ENCODE measurements at regions not wholly inside any gene's neighbourhood (a gene's known extent, or its start where the extent isn't known, plus 50 kb on each side); places are given as distances from the start of the nearest gene placed in this dataset.
"Not testable (repeated sequence)": the region's sequence is repeated elsewhere in the genome, so short reads cannot be mapped to it uniquely, and the experiment has no call there.

- intact Hi-C loops (cut with micrococcal nuclease) = no loop called here
- H3K27me3 Mint-ChIP-seq (ENCODE audit: insufficient read depth) = peaks cover 2% of the 10 kb centered on the region
- DNase-seq (ENCODE audit: low spot score) = no peak
- no peaks in the 10 kb centered on the region for H3K9me3 Mint-ChIP-seq
- H3K36me3 Mint-ChIP-seq (ENCODE audit: low read depth) = no peaks in the 10 kb centered on the region
- H3K4me3 Mint-ChIP-seq = no peak overlapping the region
- H3K4me1 Mint-ChIP-seq (ENCODE audit: low read depth) = no peaks in the 10 kb centered on the region
- no peak overlapping the region for H3K27ac Mint-ChIP-seq
Measured at GRCh38 chr5:152456815-152457443, 51.9 kb upstream of the NMUR2 start.

GRCh38 chr5:152462021-152462721 is 57.1 kb upstream of the NMUR2 start:
- H3K4me3 Mint-ChIP-seq = no peak overlapping the region
- H3K9me3 Mint-ChIP-seq = no peaks in the 10 kb centered on the region
- no peak for DNase-seq (ENCODE audit: low spot score)
- H3K36me3 Mint-ChIP-seq (ENCODE audit: low read depth) = no peaks in the 10 kb centered on the region
- H3K27me3 Mint-ChIP-seq (ENCODE audit: insufficient read depth) = peaks cover 5% of the 10 kb centered on the region
- H3K27ac Mint-ChIP-seq = no peak overlapping the region
- H3K4me1 Mint-ChIP-seq (ENCODE audit: low read depth) = no peaks in the 10 kb centered on the region
- intact Hi-C loops (cut with micrococcal nuclease) = no loop called here

GRCh38 chr5:152464048-152464447 is 59.0 kb upstream of the NMUR2 start:
- Mint-ChIP-seq H3K27ac (no peak overlapping the region), H3K4me3 (no peak overlapping the region), H3K36me3 (ENCODE audit: low read depth) (no peaks in the 10 kb centered on the region), H3K9me3 (no peaks in the 10 kb centered on the region), H3K27me3 (ENCODE audit: insufficient read depth) (peaks cover 5% of the 10 kb centered on the region), H3K4me1 (ENCODE audit: low read depth) (no peaks in the 10 kb centered on the region)
- intact Hi-C loops (cut with micrococcal nuclease) = no loop called here
- DNase-seq (ENCODE audit: low spot score) = no peak

GRCh38 chr5:152465140-152465539 is 60.1 kb upstream of the NMUR2 start:
- no peaks in the 10 kb centered on the region for H3K36me3 Mint-ChIP-seq (ENCODE audit: low read depth)

GRCh38 chr5:152466085-152466745 is 61.1 kb upstream of the NMUR2 start:
- H3K4me3 Mint-ChIP-seq = no peak overlapping the region
- H3K9me3 Mint-ChIP-seq = no peaks in the 10 kb centered on the region
- peaks cover 5% of the 10 kb centered on the region for H3K27me3 Mint-ChIP-seq (ENCODE audit: insufficient read depth)
- no peaks in the 10 kb centered on the region for H3K36me3 Mint-ChIP-seq (ENCODE audit: low read depth)
- H3K4me1 Mint-ChIP-seq (ENCODE audit: low read depth) = no peaks in the 10 kb centered on the region
- no peak for DNase-seq (ENCODE audit: low spot score)
- intact Hi-C loops (cut with micrococcal nuclease) = no loop called here
- H3K27ac Mint-ChIP-seq = no peak overlapping the region

More at GRCh38 chr5:152465140-152465539, 60.1 kb upstream of the NMUR2 start:
- Mint-ChIP-seq H3K27ac (no peak overlapping the region), H3K4me3 (no peak overlapping the region), H3K4me1 (ENCODE audit: low read depth) (no peaks in the 10 kb centered on the region), H3K27me3 (ENCODE audit: insufficient read depth) (peaks cover 5% of the 10 kb centered on the region), H3K9me3 (no peaks in the 10 kb centered on the region)
- intact Hi-C loops (cut with micrococcal nuclease) = no loop called here
- no peak for DNase-seq (ENCODE audit: low spot score)

GRCh38 chr5:152470167-152470566 is 65.1 kb upstream of the NMUR2 start:
- Mint-ChIP-seq H3K9me3 (no peaks in the 10 kb centered on the region), H3K36me3 (ENCODE audit: low read depth) (no peaks in the 10 kb centered on the region), H3K27ac (no peak overlapping the region), H3K4me1 (ENCODE audit: low read depth) (no peaks in the 10 kb centered on the region), H3K27me3 (ENCODE audit: insufficient read depth) (peaks cover 5% of the 10 kb centered on the region), H3K4me3 (no peak overlapping the region)
- DNase-seq (ENCODE audit: low spot score) = no peak
- intact Hi-C loops (cut with micrococcal nuclease) = no loop called here

- intact Hi-C loops (cut with micrococcal nuclease) = no loop called here
- Mint-ChIP-seq H3K4me3 (no peak overlapping the region), H3K27me3 (ENCODE audit: insufficient read depth) (peaks cover 5% of the 10 kb centered on the region), H3K36me3 (ENCODE audit: low read depth) (no peaks in the 10 kb centered on the region), H3K4me1 (ENCODE audit: low read depth) (no peaks in the 10 kb centered on the region), H3K27ac (no peak overlapping the region), H3K9me3 (no peaks in the 10 kb centered on the region)
- no peak for DNase-seq (ENCODE audit: low spot score)
Measured at GRCh38 chr5:152472083-152472482, 67.0 kb upstream of the NMUR2 start.

GRCh38 chr5:152474961-152475360 is 69.9 kb upstream of the NMUR2 start:
- H3K4me3 Mint-ChIP-seq = no peak overlapping the region
- no peak for DNase-seq (ENCODE audit: low spot score)
- H3K4me1 Mint-ChIP-seq (ENCODE audit: low read depth) = no peaks in the 10 kb centered on the region
- H3K36me3 Mint-ChIP-seq (ENCODE audit: low read depth) = no peaks in the 10 kb centered on the region
- H3K27ac Mint-ChIP-seq = no peak overlapping the region
- peaks cover 5% of the 10 kb centered on the region for H3K27me3 Mint-ChIP-seq (ENCODE audit: insufficient read depth)
- no peaks in the 10 kb centered on the region for H3K9me3 Mint-ChIP-seq
- intact Hi-C loops (cut with micrococcal nuclease) = no loop called here

- Mint-ChIP-seq H3K4me1 (ENCODE audit: low read depth) (no peaks in the 10 kb centered on the region), H3K9me3 (no peaks in the 10 kb centered on the region), H3K27me3 (ENCODE audit: insufficient read depth) (peaks cover 5% of the 10 kb centered on the region), H3K36me3 (ENCODE audit: low read depth) (no peaks in the 10 kb centered on the region), H3K27ac (no peak overlapping the region), H3K4me3 (no peak overlapping the region)
- intact Hi-C loops (cut with micrococcal nuclease) = no loop called here
- DNase-seq (ENCODE audit: low spot score) = no peak
Measured at GRCh38 chr5:152477536-152477935, 72.5 kb upstream of the NMUR2 start.

- H3K9me3 Mint-ChIP-seq; DNase-seq (ENCODE audit: low spot score); H3K36me3 Mint-ChIP-seq (ENCODE audit: low read depth); H3K4me1 Mint-ChIP-seq (ENCODE audit: low read depth); intact Hi-C loops (cut with micrococcal nuclease); H3K4me3 Mint-ChIP-seq; H3K27ac Mint-ChIP-seq; H3K27me3 Mint-ChIP-seq (ENCODE audit: insufficient read depth): not testable (repeated sequence)
Measured at GRCh38 chr5:152479866-152480265, 74.8 kb upstream of the NMUR2 start.

- H3K9me3 Mint-ChIP-seq; DNase-seq (ENCODE audit: low spot score); H3K27me3 Mint-ChIP-seq (ENCODE audit: insufficient read depth); intact Hi-C loops (cut with micrococcal nuclease); H3K4me1 Mint-ChIP-seq (ENCODE audit: low read depth); H3K36me3 Mint-ChIP-seq (ENCODE audit: low read depth); H3K4me3 Mint-ChIP-seq; H3K27ac Mint-ChIP-seq: not testable (repeated sequence)
Measured at GRCh38 chr5:152480677-152481076, 75.6 kb upstream of the NMUR2 start.

- Mint-ChIP-seq H3K9me3 (no peaks in the 10 kb centered on the region), H3K36me3 (ENCODE audit: low read depth) (no peaks in the 10 kb centered on the region), H3K4me3 (no peak overlapping the region), H3K4me1 (ENCODE audit: low read depth) (no peaks in the 10 kb centered on the region), H3K27me3 (ENCODE audit: insufficient read depth) (peaks cover 2% of the 10 kb centered on the region), H3K27ac (no peak overlapping the region)
- DNase-seq (ENCODE audit: low spot score) = no peak
- intact Hi-C loops (cut with micrococcal nuclease) = no loop called here
Measured at GRCh38 chr5:152487130-152487529, 82.1 kb upstream of the NMUR2 start.

- Mint-ChIP-seq H3K4me3 (no peak overlapping the region), H3K4me1 (ENCODE audit: low read depth) (no peaks in the 10 kb centered on the region), H3K36me3 (ENCODE audit: low read depth) (no peaks in the 10 kb centered on the region), H3K9me3 (no peaks in the 10 kb centered on the region), H3K27me3 (ENCODE audit: insufficient read depth) (peaks cover 1% of the 10 kb centered on the region), H3K27ac (no peak overlapping the region)
- intact Hi-C loops (cut with micrococcal nuclease) = no loop called here
- DNase-seq (ENCODE audit: low spot score) = no peak
Measured at GRCh38 chr5:152488869-152489268, 83.8 kb upstream of the NMUR2 start.
